ENCODE measurements at regions not wholly inside any gene's neighbourhood (a gene's known extent, or its start where the extent isn't known, plus 50 kb on each side); places are given as distances from the start of the nearest gene placed in this dataset.

DNA sequence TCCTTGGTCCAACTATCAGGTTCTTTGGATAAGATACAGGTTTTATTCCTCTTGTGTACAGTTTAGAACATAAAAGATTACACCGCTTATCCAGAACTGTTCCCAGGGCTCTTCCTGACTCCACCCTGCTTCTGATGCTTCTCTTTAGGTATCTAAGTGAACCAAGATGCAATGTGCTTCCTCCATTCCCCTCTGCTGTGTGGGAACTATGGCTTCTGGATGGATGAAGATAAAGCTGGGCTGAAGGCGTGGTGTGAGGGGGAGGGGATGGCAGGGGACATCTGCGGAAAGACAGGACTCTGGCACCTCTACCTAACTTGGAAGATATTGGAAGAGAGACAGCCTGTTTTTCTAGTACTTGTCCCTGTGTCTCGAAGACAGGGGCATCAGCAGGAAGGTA, 209.9 kb upstream of the TBX20 start:
- no peak for DNase-seq (ENCODE audit: extremely low read depth in 1 of 2, low read depth in 1 of 2)

- DNase-seq (ENCODE audit: extremely low read depth in 1 of 2, low read depth in 1 of 2), result no peak
These were observed 209.3 kb upstream of the TBX20 start for GRCh38 chr7:35463176-35463700.

- DNase-seq (ENCODE audit: extremely low read depth in 1 of 2, low read depth in 1 of 2), result no peak
These were observed 200.9 kb upstream of the TBX20 start for GRCh38 chr7:35454575-35455385.

DNA sequence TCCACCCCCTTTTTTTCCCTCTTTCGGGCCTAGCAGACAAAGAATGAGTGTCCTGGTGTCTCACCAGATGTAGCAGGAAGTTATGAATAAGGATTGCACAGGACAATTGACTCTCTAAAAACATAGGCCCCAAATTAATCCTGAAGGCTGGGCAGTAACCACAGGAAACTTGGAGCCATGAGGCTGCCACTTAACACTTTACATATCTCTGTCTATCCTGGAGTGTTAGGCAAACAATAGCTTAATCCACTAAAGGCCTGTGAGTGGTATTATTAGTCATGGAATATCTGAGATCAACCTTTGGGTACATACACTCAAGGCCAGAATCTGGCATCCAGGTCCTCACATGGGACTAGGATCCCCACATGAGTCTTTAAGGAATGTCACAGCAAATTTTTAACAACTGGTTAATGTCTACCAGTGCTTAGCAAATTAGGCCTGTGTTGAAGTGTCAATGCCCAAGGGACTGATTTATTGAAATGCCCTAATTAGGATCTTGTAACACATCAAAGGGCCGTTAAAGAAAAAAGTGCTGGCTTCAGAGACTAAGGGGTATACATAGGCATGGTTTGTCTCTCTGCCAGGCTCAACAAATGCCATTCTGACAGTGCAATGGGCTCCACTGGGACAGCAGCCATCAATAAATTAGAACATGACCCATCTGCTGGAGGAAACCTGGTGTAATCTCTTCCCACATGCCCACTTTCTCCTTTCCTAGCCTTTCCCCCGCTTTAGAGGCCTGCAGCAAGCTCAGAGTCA, 196.7 kb upstream of the TBX20 start:
- DNase-seq (ENCODE audit: extremely low read depth in 1 of 2, low read depth in 1 of 2), result no peak

DNA sequence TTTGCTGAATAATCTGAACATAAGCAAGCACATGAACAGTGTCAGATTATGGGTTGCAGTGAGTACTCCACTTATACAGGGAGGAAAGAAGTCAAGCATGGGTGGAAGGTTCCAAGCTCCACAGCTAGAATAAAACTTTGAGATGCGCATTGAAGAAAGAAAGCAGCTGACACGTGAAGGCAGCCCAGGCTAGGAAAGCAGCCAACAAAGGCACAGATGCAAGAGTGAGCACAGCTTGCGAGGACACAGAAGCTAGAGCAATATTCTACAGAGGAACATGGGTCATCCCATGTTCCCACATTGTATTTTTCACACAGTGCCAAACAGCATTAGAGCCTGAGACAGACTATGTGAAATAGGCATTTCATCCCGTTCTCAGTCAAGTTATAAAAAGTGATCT, 194.6 kb upstream of the TBX20 start:
- DNase-seq (ENCODE audit: extremely low read depth in 1 of 2, low read depth in 1 of 2), result no peak

DNA sequence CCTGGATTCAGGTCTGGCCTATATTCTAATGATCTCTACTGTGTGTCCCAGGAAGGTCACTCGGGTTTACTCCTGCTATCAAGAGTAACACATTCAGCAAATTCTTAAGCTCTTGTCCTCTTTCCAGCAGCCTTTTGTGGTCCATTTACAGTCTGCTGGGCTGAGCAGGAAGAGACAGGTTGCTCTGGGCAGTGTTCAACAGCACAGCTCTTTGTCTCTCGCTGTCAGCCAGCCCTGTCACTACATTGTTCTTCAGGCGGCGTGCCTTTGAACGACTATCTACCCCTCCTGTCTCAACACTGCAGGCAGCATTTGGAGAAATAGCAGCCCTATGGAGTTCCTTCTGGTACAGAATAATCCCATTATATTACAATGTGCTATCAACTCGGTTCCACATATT, 192.2 kb upstream of the TBX20 start:
- DNase-seq (ENCODE audit: extremely low read depth in 1 of 2, low read depth in 1 of 2), result no peak

- no peak for DNase-seq (ENCODE audit: extremely low read depth in 1 of 2, low read depth in 1 of 2)
These were observed 183.8 kb upstream of the TBX20 start for GRCh38 chr7:35437619-35438275.

DNA sequence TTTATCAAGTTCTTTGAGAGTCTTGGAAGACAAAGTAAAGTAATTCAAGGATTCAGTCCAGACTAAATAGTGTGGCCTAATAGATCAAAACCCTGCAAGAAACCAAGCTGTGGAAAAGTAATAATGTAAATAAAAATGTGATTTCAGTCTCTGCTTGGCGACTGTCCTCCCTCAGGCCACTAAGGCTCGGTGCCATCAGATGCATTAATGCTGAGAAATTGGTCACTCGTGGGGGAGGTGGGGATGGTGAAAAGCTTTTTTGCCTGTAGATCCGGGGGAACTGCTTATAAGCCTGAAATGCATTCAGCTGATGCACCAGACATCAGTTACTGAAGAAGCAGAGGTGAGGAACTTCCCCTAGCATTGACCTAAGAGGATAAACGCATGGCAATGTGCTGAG, 182.6 kb upstream of the TBX20 start:
- DNase-seq (ENCODE audit: extremely low read depth in 1 of 2, low read depth in 1 of 2), result no peak

DNA sequence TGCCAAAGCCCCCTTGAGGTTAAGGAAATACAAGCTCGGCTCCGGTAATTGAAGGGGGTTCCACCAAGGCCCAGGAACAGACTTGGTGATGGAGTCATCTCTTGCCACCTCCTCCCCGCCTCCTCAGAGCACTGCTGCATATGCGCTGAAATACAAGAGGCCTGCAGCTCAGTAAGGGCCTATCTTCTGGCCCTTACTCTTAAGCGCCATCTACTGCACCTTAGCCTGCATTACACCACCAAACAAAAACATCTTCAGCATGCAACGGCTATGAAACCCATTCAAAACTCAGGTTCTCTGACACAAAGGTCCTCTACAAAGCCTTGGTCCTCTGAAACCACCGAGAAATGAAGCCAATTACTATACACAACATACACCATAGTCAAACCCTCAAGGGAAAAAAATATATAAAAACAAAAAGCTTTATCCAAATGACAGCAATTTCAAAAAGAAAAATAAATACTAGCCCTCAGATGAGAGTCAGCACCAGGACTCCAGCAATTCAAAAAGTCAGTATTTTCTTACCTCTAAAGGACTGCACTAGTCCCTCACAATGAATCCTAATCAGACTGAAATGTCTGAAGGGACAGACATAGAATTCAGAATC, 176.8 kb upstream of the TBX20 start:
- DNase-seq (ENCODE audit: extremely low read depth in 1 of 2, low read depth in 1 of 2), result no peak

GRCh38 chr7:35424869-35425495, 171.1 kb upstream of the TBX20 start:
- peak; percentile 10 for DNase-seq (ENCODE audit: extremely low read depth in 1 of 2, low read depth in 1 of 2)

DNA sequence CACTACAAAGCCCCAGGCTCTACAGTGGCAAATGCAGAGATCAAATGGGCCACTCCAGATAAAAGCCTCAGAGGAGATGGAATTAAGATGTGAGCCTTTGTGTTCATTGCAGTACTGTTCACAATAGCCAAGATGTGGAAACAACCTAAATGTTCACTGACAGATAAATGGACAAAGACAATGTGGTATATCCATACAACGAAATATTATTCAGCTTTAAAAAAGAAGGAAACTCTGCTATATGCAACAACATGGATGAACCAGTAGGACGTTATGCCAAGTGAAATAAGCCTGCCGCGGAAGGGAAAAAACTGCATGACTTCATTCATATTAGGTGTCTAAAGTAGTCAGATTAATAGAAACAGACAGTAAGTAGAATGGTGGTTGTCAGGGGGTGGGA, 170.5 kb upstream of the TBX20 start:
- no peak for DNase-seq (ENCODE audit: extremely low read depth in 1 of 2, low read depth in 1 of 2)

GRCh38 chr7:35422715-35423114, 168.8 kb upstream of the TBX20 start:
- no peak for DNase-seq (ENCODE audit: extremely low read depth in 1 of 2, low read depth in 1 of 2)

DNA sequence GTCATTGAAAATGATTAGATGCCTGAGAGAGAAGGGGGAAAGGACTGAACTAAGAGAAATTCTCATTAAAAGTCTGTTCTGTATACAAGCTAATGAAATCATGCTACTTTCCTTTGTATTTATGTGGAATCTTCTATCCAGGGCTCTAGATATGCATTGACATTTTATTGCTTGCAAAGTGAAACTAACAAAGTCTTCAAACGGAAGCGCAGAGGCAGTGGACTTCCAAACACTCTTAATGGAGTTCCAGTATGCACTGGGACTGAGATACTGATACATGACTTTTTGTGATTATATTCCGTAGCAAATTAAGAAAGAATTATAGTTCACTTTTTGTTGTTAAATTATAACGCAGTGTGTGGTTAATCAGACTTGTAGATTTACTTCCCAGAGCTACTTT, 166.8 kb upstream of the TBX20 start:
- DNase-seq (ENCODE audit: extremely low read depth in 1 of 2, low read depth in 1 of 2), result no peak

DNA sequence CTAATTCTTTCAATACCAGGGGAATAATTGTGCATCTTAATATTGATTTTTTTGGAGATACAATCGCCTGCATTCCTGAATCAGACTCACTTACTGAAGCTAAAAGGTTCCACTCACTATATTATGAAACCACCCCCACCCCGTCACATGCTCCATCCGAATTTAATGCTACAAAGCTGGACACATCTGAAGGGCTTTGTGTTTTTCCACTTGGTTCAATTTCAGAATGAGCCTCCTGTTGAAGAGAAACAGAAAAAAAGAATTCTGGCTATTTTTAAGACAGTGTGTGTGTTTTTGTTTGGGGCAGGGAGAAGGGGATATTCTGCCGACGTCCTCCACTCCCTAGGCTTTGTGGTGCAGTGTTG, 165.5 kb upstream of the TBX20 start:
- no peak for DNase-seq (ENCODE audit: extremely low read depth in 1 of 2, low read depth in 1 of 2)

DNA sequence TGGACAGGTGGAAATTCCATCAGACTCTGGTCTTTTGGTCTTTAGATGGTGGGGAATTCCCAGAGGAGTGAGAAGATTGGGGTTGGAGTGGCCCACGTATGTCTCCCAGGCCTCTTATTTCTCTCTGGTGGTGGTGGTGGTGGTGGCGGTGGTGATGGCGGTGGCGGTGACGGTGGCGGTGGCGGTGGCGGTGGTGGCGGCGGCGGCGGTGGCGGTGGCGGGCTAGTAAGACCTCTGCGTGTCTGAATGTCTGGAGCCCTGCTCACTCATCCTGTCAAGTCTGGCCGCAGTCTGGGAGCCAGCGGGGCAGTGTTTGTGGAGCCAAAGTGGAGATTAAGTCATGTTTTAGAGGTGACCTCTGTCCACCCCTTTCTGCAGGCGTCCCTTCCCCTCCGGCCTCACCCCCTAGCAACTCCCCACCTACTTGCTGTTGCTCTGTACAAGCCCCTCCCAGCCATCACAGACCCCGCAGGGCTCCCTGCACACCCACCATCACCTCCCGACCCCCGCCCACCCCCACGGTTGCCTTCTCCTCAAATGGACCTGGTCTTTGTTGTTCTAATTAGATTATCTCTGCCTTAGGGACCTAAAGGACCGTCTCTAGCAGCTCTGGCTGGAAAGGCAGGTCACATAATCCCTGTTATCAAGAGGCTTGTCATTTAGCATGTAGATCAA, 165.0 kb upstream of the TBX20 start:
- DNase-seq (ENCODE audit: extremely low read depth in 1 of 2, low read depth in 1 of 2), result no peak

DNA sequence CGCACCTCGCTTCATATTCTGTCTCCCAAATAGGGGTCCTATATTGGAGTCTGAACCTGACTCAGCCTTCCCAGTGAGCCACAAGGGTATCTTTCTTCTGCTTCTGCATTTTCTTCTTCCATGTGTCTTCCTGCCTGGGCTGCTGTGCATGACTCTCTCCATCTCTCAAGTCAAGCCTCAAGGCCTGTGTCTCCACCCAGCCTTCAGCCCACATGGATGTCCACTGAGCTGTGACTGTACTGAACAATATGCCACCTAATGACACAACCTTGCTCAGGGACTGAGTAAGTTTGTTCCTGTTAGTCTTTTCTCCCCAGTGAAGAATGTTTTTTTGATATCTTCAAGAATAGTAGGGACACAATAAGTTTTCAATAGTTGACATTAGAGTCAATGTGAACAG, 162.7 kb upstream of the TBX20 start:
- DNase-seq (ENCODE audit: extremely low read depth in 1 of 2, low read depth in 1 of 2), result no peak

DNA sequence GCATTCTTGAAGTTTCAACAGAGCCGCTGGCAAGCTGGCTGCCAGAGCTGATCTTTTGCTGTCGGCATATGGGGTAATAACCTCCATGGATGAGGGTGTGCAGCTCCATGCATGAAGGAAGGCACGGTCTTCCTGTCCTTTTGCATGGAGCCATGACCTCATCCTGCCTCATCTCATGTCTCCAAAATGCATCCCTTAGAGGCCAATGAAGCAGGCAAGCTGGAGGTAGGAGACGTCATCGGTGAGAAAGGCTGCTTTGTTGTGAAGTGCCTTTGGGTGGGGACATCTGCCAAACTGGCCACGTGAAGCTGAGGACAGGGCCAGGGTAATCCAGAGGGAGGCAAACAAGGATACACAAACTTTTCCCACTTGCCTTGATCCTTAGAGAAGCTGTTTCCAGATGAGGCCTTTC, 161.5 kb upstream of the TBX20 start:
- no peak for DNase-seq (ENCODE audit: extremely low read depth in 1 of 2, low read depth in 1 of 2)

GRCh38 chr7:35411331-35411730, 157.4 kb upstream of the TBX20 start:
- no peak for DNase-seq (ENCODE audit: extremely low read depth in 1 of 2, low read depth in 1 of 2)

GRCh38 chr7:35405461-35405860, 151.6 kb upstream of the TBX20 start:
- no peak for DNase-seq (ENCODE audit: extremely low read depth in 1 of 2, low read depth in 1 of 2)

- DNase-seq (ENCODE audit: extremely low read depth in 1 of 2, low read depth in 1 of 2), result no peak
These were observed 147.4 kb upstream of the TBX20 start for GRCh38 chr7:35401217-35401879.
